Islet of Langerhans (tissue), 1 donor: ENCODE measurements at regions not wholly inside any gene's neighbourhood (a gene's known extent, or its start where the extent isn't known, plus 50 kb on each side); places are given as distances from the start of the nearest gene placed in this dataset.
"Not testable (repeated sequence)": the region's sequence is repeated elsewhere in the genome, so short reads cannot be mapped to it uniquely, and the experiment has no call there.

Experiments
- FAIRE-seq: peaks from one replicate; lab custom pipeline; 2011; peaks lifted over from hg19 to GRCh38; lab: Jason Lieb, UNC

DNA sequence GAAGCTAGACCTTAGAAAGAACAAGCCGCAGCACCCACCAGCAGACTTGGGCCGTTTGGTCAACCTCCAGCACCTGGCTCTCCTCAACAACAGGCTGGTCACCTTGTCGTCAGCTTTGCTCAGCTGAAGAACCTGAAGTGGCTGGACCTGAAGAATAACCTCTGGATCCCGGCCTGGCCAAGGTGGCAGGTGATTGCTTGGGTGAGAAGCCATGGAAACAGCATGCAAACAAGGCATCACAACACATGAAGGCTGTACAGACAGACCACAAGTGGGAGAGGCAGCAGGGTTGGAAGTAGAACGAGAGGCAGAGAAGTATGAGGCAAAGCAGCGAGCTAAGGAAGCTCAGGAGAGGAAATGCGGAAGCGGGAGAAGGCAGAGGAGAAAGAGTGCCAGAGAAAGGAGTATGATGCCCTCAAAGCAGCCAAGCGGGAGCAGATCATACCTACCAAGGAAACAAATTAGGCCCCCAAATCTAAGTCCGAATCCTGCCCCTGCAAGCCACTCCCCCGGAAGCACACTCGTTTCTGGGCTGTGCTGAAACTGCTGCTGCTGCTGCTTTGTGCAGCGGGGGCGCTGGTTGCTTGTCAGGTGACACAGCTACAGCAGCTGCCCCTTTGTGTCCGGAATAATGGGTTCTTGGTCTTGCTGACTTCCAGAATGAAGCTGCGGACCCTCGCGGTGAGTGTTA lies 121.6 kb upstream of the LGSN start:
- no peak for FAIRE-seq

DNA sequence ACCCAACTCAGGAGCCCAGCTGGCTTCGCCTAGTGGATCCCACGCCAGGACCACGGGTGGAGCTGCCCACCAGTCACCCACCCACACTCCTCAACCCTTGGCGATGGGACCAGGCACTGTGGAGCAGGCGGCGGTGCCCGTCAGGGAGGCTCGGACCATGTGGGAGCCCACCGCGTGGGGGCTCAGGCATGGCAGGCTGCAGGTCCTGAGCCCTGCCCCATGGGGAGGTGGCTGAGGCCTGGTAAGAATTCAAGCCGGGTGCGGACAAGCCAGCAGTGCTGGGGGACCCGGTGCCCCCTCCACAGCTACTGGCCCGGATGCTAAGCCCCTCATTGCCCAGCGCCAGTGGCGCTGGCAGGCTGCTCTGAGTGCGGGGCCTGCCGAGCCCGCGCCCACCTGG lies 123.1 kb upstream of the LGSN start:
- no peak for FAIRE-seq

DNA sequence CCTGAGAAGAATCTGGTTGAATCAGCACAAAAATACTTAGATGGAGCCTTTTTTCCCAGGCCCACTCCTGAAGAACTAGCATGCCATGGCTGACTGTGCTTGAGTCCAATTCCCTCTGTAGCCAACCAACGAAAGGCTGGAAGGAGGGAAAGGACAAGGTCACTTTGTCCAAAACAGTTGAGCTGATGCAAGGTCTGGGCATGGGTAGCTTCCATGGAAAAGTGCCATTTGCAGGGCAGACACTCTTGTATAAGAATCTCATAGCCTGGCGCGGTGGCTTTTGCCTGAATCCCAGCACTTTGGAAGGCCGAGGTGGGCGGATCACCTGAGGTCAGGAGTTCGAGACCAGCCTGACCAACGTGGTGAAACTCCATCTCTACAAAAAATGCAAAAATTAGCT lies 125.0 kb upstream of the LGSN start:
- no peak for FAIRE-seq

DNA sequence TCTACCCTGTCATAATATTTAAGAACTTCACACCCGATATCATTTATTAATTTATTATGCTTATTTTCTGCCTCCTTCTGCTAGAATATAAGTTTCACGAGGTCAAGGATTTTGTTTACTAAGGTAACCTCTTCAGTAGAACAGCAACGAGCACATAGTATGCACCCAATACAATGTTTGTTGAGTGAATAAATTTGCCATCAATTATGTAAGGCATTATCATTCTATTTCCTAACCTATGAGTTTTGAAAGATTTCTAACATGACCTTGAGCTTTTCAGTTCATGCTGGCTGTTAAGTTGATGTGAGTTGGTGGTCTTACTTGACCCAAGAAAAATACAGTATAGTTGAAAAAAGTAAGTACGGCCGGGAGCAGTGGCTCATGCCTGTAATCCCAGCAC lies 125.9 kb upstream of the LOC128125822 start:
- FAIRE-seq: no peak

DNA sequence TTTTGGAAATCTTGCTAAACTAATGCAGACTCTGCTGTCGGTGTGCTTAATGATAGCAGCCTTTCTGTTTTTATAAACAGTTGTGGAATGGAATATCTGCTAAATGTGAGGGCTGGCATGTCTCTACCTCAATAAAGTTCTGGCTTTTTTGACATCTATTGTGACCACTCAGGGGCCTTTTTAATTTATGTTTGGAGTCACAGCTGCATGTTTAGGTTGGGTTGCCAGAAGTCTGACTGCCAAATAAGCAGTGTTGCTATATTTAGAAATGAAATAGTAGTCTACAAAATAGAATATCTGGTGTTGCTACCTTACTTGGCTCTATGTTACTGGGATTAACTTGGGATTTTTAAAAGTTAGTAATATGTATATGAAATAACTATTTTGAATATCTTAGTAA lies 125.1 kb upstream of the LOC128125822 start:
- no peak for FAIRE-seq

DNA sequence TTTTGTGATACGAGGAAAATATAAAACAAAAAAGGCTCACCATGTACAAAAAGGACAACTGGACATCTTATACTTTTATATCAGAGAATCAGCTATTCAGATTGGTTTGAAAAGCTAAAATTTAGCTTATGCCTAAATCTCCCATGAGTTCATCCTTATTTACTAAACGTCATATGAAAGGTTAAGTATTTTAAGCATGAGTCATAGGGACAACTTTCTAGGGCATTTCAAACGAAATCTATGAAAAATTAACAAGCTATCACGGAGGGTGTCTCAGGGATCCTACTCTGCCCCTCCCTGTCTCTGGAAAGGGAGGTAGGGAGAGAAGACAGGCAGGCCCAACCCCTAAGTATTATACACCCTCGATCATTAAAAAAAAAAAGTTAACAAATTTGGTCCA lies 124.1 kb upstream of the LOC128125822 start:
- peak; percentile 53 for FAIRE-seq

DNA sequence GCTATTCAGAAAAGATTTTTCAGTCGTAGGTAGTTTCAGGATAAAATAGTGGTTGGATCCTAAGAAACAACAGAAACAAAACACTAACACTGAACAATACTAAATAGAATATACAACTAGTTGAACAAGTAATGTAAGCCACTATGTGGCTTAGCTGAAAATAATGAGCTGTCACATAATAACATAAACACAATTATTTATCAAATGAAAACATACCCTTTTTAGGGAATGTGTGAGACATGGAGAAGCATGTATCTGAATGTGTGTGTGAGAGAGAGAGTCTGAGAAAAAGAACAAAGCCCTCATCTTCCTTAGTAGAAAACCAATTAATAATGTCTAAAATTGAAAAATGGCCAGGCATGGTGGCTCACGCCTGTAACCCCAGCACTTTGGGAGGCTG lies 122.6 kb upstream of the LOC128125822 start:
- no peak for FAIRE-seq

DNA sequence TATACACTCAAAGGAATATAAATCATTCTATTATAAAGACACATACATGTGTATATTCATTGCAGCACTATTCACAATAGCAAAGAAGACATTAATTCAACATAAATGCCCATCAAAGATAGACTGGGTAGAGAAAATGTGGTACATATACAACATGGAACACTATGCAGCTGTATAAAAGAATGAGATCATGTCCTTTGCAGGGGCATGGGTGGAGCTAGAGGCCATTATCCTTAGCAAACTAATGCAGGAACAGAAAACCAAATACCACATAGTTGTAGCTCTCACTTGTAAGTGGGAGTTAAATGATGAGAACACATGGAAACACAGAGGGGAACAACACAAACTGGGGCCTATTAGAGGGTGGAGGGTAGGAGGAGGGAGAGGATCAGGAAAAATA lies 121.0 kb upstream of the LOC128125822 start:
- FAIRE-seq: no peak

DNA sequence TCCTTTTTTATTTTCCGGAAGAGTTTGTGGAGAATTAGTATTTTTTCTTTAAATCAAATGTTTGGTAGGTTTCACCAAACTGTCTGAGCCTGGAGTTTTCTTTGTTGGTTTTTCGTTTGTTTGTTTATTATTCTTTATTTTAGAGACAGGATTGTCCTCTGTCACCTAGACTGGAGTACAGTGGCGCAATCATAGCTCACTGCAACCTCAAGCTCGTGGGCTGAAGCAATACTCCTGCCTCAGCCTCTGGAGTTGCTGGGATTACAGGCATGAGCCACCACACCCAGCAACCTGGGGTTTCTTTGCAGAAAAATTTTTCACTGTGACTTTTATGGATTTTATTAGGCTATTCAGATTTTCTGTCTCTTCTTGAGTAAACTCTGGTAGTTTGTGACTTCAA lies 120.2 kb upstream of the LOC128125822 start:
- FAIRE-seq: no peak

DNA sequence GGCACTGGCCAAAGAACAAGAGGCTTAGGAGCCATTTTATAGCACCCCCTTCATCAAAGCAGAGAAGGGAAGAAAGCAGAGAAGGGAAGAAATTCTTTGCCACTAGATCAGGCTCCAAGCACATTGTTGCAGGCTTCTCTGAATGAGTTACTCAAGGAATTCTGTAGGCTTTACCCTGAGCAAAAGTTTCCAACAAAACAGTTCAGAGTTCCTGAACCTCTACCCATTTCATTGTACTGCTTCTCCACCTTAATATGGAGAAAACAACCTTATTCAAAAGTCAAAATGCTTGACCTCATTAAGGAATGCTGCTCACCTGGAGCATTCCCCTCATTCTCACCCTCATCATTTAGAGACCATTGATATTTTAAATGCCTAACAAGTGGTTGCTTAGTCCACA lies 115.5 kb upstream of the LOC128125822 start:
- FAIRE-seq: no peak

DNA sequence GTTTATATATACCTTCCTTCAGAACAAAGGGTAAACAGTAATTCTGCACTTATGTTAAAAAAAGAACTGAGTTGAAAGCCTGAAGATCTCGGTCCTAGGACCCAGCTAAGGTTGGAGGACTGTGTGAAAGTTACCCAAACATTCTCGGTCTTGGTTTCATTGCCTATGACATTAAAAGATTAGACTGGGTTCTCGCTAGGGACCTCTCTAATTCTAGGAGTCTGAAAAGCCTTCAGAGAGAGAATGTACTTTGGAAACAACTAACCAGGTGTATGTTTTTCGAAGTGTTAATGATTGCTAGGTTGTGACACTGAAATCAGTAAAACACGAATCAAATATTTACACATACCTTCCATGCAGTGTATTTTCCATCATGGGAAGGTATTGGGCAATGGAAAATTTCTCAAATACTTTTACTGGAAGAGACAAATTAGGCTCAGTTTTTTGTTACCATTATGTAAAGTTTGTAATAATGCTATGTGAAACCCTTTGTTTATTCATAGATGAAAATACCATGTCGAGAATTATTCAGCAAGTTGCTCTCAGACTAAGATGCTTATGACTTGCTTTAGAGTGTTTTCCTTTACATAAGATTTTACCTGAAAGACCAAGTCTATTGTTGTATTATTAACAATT lies 113.7 kb upstream of the LOC128125822 start:
- peak; percentile 95 for FAIRE-seq

DNA sequence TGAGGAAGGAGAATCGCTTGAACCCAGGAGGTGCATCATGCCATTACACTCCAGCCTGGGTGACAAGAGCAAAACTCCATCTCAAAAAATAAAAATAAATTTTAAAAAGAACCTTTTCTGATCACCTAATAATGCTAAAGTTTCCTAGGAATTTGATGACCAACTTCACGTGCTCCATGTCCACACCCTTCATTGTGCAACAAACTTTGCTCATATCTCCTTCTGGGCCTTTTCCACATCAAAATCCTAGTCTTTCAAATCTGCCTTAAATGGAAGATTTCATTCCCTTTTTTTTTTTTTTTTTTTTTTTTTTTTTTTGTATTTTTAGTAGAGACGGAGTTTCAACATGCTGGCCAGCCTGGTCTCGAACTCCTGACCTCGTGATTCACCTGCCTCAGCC lies 112.5 kb upstream of the LOC128125822 start:
- FAIRE-seq: no peak

DNA sequence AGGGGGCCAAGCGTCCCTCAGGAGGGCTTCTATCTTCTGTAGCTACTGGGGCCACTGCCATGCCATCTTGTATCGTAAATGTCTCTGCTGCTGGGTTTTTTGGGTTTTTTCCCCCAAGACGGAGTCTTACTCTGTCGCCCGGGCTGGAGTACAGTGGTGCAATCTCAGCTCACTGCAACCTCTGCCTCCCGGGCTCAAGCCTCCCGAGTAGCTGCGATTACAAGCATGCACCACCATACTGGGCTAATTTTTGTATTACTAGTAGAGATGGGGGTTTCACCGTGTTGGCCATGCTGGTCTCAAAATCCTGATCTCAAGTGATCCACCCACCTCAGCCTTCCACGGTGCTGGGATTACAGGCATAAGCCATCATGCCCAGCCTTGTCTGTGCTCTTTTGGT lies 111.3 kb upstream of the LOC128125822 start:
- no peak for FAIRE-seq

DNA sequence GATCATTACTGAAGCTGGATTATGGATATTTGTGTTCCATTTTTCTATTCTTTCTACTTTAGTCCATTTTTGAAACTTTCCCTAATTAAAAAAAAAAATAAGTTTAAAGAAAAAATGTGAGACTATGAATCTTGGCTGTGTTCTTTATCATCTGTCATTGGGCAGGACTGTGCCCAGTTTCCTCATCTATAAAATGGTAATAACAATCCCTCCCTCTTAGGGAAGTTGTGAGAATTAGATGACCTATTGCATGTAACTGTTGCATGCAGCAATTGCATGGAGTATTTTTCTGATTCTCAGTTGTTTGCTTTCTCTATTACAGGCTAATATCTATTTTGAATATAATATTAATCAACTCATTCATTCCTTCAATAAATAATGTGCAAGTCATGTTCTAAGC lies 108.2 kb upstream of the LOC128125822 start:
- FAIRE-seq: no peak

DNA sequence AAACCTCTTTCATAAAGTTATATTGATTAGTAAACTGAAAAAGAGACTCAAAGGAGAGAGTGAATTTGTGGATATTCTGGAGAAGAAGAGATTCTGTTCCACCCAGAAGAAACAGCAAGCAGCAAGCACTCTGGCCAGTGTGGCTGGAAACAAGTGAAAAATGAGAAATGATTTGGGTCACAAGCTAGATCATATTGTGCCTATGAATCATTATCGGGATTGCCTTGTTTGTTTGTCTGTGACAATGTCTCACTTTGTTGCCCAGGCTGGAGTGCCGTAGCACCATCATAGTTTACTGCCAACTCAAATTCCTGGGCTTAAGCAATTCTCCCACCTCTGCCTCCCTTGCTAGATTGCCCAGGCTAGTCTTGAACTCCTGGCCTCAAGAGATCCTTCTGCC lies 106.5 kb upstream of the LOC128125822 start:
- FAIRE-seq: no peak

DNA sequence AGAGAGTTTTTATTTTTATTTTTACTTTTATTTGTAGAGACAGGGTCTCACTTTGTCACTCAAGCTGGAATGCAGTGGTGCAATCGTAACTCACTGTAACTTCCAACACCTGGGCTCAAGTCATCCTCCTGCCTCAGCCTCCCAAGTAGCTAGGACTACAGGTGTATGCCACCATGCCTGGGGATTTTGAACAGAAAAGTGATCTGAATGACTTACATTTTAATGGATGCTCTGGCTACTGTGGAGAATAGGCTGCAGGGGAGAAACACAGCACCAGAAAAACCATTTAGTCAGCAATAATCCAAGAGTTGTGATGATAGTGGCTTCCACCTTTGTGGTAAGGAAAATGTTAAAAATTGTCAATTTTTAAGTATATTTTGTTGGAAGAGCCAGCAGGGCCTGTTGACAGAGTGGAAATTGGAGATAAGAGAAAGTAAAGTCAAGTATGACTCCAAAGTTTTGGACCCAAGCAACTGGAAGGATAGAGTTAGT lies 106.0 kb upstream of the LOC128125822 start:
- FAIRE-seq: no peak

DNA sequence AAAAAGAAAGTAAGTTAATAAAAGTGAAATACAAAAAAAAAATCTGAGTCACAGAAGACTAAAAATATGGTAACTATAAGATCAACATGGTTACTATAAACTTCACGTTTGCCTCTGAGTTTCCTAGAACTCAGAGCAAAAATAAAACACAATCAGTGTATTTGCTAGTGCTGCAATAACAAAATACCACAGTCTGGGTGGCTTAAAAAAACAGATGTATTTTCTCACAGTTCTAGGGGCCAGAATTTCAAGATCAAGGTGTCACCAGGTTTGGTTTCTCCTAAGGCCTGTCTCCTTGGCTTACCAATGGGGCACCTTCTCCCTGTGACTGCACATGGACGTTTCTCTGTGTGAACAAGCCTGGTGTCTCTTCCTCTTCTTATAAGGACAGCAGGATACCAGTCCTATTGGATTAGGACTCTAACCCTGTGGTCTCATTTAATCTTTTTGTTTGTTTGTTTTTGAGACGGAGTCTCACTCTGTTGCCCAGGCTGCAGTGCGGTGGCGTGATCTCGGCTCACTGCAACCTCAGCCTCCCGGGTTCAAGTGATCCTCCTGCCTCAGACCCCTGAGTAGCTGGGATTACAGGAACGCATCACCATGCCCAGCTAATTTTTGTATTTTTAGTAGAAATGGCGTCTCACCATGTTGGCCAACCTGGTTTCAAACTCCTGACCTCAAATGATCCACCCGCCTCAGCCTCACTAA lies 104.9 kb upstream of the LOC128125822 start:
- no peak for FAIRE-seq

DNA sequence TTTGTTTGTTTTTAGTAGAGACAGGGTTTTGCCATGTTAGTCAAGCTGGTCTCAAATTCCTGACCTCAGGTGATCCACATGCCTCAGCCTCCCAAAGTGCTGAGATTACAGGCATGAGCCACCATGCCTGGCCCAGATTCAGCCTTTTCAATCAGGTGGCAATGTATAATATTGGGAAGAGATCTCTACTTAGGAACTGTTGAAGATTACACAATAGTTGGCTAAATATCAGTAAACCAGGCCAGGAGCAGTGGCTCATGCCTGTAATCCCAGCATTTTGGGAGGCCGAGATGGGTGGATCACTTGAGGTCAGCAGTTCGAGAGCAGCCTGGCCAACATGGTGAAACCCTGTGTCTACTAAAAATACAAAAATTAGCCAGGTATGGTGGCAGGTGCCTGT lies 101.1 kb upstream of the LOC128125822 start:
- not testable (repeated sequence) for FAIRE-seq

DNA sequence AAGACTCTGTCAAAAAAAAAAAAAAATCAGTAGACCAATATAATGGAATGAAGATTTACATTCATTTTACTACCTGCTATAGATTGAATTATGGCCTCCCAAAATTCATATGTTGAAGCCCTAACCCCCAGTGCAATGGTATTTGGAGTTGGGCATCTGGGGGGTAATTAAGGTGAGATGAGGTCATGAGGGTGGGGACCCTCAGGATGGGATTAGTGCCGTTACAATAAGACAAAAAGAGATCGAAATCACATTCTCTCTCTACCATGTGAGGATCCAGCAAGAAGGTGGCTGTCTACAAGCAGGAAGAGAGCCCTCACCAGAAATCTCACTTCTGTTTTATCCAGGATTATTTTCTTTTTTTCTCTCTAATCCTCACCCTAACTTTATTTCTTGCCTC lies 100.6 kb upstream of the LOC128125822 start:
- FAIRE-seq: no peak

DNA sequence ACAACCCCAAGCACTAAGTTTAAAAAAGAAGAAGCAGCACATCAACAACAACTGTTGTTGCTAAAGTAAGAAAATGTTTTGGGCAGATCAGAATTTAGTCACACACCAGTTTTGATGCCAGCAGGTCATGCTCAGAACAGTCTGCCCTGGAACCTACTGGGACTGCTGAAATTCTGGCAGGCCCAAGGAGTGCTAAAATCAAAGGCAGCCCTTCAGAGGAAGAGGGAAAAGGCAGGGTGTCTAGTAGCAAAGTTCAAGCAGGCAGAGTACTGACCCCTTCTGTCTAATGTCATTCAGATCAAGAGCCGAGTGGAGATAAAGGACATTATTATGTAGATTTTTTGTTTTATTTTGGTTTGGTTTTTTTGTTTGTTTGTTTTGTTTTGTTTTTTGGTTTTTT lies 96.6 kb upstream of the LOC128125822 start:
- FAIRE-seq: no peak

DNA sequence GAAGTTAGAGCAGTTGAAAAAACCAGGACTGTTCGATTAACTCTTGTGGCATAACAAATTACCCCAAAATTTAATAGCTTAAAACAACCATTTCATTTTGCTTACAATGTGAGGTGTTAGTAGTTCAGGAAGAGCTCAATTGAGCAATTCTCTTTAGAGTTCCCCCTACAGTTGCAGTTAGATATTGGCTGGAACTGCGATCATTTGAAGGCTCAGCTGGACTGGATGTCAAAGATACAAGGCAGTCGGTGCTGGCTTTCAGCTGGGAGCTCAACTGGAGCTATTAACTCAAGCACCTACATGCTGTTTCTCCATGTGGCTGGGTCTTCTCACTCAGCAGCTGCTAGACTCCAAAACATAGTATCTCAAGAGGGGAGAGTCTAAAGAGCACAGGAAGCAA lies 96.0 kb upstream of the LOC128125822 start:
- no peak for FAIRE-seq

DNA sequence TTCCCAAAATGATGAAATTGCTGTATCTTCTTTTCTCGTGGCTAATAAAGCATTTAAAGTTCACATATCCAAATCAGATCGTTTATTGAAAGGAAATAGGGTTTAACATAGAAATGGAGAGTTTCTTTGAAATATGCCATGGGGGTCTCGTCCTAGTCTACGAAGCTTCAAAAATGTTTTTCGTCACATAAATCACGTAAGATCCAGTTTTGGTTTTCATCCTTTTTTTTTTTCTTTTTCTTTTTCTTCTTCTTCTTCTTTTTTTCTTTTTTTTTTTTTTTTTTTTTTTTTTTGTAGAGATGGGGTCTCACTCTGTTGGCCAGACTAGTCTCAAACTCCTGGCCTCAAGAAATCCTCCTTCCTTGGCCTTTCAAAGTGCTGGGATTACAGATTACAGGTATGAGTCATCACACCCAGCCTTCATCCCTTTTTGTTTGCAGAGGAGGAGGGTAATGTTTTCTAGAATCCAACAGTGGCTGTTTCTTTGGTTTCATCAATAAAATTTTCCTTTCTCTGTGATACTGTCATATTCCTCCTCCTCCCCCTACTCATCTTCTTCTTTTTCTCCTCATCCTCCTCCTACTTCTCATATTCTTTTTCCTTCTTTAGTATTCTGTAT lies 94.7 kb upstream of the LOC128125822 start:
- FAIRE-seq: no peak

DNA sequence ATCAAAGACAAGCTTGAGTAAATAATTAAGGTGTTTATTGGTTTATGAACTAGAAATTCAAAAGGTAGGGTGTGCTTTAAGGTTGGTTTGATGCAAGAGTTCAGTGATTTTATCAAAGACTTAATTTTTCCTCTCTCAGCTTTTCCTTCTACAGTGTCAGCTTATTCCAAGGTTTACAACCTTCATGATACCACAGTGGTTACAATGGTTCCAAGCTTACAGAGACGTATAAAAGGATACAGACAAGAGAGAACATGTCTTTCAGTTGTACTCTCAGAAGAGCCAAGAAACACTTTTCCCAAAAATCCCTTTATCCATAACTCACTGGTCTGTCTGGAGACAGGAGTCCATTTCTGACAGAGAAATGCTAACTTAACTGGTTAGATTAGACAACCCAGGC lies 93.5 kb upstream of the LOC128125822 start:
- peak; percentile 85 for FAIRE-seq
